Left renal cortex interstitium (tissue), 4 donors: ENCODE measurements at regions not wholly inside any gene's neighbourhood (a gene's known extent, or its start where the extent isn't known, plus 50 kb on each side); places are given as distances from the start of the nearest gene placed in this dataset.
"Not testable (repeated sequence)": the region's sequence is repeated elsewhere in the genome, so short reads cannot be mapped to it uniquely, and the experiment has no call there.

Experiments
- DNase-seq, 4 donors: peaks; one replicate each; pipeline ENCODE4 v3.0.0-alpha.2; 2013; ENCODE audit warnings: low read depth in 4 of 4, low spot score in 2 of 4, missing footprints in 1 of 4

DNA sequence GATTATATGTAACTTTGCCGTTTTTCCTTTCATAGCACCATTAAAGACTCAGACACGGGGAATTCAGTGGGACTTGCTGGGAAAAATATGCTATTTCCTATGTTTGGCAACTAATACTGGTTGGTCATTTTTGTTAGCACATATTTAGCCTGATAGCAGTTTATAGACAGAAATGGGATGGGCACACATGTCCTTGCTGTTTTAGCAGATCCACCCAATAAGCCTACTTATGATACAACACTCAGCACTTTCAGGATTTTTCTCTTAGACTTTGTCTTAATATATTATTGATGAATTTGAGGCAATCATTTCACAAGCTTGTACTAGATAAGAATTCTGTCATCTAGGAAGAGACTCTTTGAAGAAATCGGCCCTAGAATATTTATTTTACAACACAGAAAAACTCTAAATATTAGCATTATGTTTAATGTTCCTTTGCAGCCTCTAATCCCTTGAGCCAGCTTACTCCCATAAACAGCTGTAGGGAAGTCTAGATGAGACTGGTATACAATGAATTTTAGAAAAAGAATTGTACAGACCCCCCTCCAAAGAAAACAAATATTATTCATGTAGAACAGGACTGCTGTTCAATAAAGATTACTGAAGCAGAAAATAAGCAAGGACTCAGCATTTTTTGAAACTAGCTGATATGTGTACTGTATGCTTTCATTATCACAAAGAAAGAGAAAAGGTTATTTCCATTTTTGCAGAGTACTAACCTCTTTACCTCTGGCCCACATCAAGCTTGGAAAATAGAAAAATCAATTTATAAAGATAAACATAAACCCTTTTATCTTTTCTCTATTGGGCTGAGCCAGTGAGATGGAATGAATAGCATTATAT is 656.8 kb upstream of the SGO1 start:
- no peak for DNase-seq

- DNase-seq, result no peak
Measured at GRCh38 chr3:20842002-20842401, 656.0 kb upstream of the SGO1 start.

DNA sequence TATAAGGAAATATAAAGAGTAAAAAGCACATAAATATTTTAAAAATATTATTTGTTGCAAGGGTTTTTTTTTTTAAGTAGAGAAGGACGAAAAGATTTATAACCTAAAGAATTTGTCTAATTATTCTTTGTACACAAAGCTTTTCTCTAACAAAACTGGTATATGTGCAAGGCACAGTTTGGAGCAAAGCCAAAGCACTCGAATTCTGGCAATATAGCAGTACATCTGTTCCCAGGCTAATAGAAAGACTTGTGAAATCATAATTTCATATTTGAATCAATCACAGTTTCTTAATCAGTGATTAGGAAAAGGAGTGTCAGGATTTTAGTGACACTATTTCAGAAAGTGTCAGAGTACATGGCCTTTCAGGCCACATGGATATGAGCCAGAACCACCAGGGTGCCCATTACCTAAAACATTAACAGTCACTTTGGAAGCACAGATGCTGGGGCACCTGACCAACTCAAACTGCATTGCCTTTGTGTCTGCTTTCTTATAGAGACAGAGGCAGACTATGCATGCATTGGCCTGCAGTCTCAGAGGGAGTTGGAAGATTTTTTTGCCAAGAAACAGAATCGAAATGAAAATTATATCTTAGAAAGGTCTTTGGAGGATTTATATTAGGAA is 651.8 kb upstream of the SGO1 start:
- DNase-seq, result no peak

GRCh38 chr3:20836801-20837200 is 650.8 kb upstream of the SGO1 start:
- DNase-seq, result no peak

DNA sequence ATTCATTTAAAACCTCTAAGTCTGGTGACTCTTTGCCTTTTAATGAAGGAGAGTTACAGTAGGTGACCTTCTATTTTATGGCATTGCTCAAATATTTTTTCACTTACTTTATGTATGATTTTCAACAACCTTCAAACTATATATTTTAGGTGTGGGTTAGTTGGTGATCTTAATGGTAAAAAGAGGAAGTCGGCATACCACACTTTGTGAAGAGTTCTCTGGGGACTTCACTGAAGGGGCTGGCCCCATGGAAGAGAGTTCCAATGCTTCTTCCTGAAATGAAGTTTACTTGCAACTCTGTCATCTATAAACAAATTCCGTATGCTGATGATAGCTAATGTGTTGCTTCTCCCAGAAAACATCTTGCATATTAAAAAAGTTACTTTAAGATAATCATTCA is 647.0 kb upstream of the SGO1 start:
- no peak for DNase-seq

GRCh38 chr3:20822251-20822650 is 636.2 kb upstream of the SGO1 start:
- no peak for DNase-seq

DNA sequence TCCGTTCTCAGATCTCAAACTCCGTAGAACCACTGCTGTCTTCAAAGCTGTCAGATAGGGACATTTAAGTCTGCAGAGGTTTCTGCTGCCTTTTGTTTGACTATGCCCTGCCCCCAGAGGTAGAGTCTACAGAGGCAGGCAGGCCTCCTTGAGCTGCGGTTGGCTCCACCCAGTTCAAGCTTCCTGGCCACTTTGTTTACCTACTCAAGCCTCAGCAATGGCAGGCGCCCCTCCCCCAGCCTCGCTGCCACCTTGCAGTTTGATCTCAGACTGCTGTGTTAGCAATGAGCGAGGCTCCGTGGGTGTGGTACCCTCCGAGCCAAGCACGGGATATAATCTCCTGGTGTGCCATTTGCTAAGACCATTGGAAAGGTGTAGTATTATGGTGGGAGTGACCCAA is 634.9 kb upstream of the SGO1 start:
- not testable (repeated sequence) for DNase-seq

- no peak for DNase-seq
Measured at GRCh38 chr3:20811631-20812030, 625.6 kb upstream of the SGO1 start.

GRCh38 chr3:20811006-20811405 is 625.0 kb upstream of the SGO1 start:
- no peak for DNase-seq

DNA sequence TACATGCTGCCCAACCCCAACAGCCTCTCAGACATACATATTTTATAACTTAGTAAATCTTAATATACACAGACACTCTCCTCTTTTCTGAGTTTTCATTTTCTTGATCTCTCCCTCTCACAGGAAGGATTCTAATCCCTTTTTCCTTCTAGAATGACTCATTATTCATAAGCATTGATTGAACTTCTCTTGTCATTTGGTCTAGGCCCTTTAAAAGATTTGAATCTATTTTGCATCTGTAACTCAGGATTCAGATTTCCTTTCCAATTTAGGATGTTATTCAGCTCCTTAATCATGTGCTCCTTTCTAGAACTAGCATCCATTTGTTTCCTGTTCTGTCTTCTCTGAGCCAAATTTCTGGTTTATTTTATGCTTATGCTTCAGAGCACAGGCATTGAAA is 624.5 kb upstream of the SGO1 start:
- DNase-seq, result no peak

DNA sequence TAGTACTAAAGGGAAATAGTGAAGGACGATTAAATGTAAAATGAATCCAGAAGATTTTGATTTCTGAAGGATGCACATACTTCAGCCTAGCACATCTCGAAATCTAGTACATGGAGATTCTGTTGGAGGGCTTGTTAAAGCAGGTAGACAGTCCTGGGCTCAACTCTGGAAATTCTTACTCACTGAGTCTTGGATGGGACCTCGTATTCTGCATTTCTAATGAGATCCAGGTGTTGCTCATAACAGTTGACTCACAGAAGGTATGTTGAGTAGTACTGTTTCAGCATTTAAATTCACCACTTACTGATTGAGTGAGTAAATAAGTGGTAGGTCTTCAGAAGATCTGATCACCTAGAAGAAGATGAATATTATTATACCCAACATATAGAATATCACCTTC is 623.4 kb upstream of the SGO1 start:
- DNase-seq, result no peak

DNA sequence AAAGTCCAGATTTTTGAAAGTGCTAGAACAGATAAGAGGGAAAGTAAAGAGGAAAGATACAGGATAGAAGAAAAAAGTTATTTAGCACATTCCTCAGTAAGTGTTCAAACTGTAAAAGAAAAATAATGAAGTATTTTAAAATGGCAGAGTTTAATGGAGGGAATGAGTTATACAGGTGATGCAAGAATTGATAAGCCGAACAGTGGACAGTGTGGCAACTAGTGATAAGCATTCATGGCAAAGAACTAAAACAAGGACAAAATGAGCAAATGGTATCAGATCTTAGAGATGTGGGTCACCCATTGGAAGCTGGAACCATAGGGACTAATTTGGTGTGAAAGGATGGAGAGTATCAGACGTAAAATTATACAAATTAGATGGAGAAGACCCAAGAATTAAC is 622.9 kb upstream of the SGO1 start:
- DNase-seq, result no peak

- DNase-seq, result no peak
Measured at GRCh38 chr3:20798666-20799065, 612.7 kb upstream of the SGO1 start.

DNA sequence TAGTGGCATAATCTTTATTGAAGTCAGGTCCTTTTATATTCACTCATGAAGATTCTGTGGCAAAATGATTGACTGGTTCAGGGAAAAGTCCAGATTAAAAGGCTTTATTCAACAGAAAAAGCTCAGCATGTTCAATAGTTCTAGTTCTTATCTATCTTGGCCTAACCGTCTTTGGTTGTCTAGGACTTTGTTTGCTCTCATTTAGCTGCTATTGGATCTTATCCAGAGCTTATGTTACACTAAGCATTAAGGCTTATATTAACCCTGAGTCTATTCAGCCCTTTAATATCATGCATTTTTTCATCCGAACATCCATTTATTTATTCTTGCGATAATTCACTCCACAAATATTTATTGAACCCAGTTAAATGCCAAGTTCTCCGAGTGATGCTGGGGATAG is 601.0 kb upstream of the SGO1 start:
- DNase-seq, result no peak

- no peak for DNase-seq
Measured at GRCh38 chr3:20776692-20777091, 590.7 kb upstream of the SGO1 start.

DNA sequence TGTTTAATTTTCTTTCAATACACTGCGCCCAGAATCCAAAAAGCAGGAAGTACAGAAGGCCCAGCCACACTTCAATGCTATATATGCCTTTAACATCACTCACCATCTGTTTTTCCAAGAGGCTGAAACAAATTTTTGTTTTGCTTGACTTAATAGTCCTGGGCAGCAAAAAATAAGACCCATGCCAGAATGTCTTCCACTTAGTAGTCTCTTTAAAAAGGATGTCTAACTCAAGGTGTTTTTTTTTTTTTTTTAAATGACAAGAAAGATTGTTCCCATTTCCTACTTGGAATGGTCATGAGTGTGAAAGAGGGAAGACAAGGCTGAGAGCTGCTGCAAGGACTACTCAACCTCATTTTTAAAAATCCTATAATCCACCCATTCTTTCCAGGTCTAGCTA is 590.3 kb upstream of the SGO1 start:
- DNase-seq, result no peak

- DNase-seq, result no peak
Measured at GRCh38 chr3:20773320-20773984, 587.4 kb upstream of the SGO1 start.

DNA sequence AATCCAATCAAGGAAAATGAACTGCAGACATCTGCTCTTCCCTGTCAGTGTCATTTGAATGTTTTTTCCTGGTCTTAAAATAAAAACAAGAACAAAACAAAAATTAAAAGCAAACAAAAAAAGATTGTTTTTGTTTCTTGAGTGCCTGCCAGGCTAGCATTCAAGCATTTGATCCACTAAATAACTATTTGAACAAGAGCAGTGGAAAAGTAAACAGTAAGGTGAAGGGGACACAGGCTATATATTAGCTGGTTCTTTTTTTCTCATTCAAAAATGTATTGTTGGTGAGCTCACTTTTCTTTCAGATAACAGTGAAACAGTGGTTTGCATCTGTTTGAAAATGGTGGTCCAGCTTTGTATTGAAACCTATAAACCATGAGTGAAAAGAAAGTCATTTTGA is 586.9 kb upstream of the SGO1 start:
- no peak for DNase-seq

GRCh38 chr3:20769430-20769829 is 583.4 kb upstream of the SGO1 start:
- no peak for DNase-seq

DNA sequence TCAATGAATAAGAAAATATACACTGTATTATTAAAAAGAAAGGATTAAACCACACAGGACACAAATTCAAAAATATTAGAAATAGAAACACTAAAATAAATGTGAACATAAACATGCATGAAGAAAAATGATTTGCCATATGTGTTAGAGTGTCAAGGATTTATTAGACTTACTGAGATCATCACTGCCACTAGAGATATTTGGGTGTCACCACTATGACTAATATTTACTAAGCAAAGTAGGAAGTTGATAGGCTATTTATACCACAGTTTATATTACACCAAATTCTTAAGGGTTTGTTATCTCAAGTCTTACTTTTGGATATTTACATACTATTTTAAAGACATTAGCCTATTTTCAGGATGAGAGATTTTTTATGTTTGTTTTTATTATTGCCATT is 575.0 kb upstream of the SGO1 start:
- DNase-seq, result no peak

DNA sequence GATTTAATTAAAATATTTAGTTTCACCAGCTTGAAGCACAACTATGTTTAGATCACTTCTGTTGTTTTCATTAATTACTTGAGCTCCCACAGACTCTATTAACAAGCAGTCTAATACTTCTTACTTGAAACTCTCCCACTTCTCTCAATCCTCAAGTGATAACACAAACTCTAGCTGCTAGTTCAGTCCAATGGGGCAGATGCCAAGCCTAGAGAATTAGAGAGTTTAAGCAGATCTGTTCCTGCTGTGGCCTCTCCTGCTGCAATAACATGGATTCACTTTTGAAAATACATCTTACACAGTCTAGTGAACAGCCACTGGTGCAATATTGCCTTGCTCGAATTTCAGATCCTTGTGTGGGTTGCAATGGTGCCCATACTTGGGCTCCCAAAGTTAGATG is 566.4 kb upstream of the SGO1 start:
- no peak for DNase-seq

DNA sequence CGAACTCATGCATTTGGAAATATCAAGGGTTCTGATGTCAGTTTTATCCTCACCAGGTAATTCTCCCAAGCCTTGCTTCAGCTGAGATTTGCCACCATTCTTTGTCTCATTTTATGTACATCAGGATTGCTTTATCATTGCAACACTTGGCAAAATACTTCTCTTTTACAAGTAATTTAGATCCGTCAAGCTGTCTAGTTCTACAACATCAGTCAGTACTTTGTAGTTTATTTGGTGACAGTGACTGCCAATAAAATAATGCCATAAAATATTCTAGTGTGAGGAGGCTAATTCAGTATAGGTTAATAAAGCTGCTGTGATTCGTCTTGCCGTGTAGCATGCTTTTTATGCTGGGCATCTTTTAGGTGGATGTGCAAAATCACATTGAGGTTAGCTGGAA is 565.3 kb upstream of the SGO1 start:
- DNase-seq, result no peak
